ENCODE measurements at regions not wholly inside any gene's neighbourhood (a gene's known extent, or its start where the extent isn't known, plus 50 kb on each side); places are given as distances from the start of the nearest gene placed in this dataset.

- H3K4me3 ChIP-seq (ENCODE audit: low read depth, low read length) = no peak overlapping the region
- no peak for DNase-seq (ENCODE audit: low read depth)
- in situ Hi-C loops (cut with HindIII; ENCODE audit: low sequenced_read_pairs) = no loop called here
- TF ChIP-seq CTCF (IDR thresholded peaks at IDR 0.05; ENCODE audit: low read depth, low read length, missing control alignments) = no peak
Measured at GRCh38 chr4:160224049-160224448, 1121.2 kb downstream of the RAPGEF2 start.

GRCh38 chr4:160233141-160233540 is 1130.3 kb downstream of the RAPGEF2 start:
- in situ Hi-C loops (cut with HindIII; ENCODE audit: low sequenced_read_pairs) = loop anchor here (25.0 kb wide), 1 partner anchor 171 kb away; no protein-coding TSS in a partner anchor
- no peak overlapping the region for H3K4me3 ChIP-seq (ENCODE audit: low read depth, low read length)
- TF ChIP-seq CTCF (IDR thresholded peaks at IDR 0.05; ENCODE audit: low read depth, low read length, missing control alignments) = no peak
- no peak for DNase-seq (ENCODE audit: low read depth)

GRCh38 chr4:160235285-160235684 is 1132.4 kb downstream of the RAPGEF2 start:
- TF ChIP-seq CTCF (IDR thresholded peaks at IDR 0.05; ENCODE audit: low read depth, low read length, missing control alignments) = no peak
- in situ Hi-C loops (cut with HindIII; ENCODE audit: low sequenced_read_pairs) = loop anchor here (5.0 to 25.0 kb wide), 2 partner anchors 37 to 173 kb away; no protein-coding TSS in a partner anchor
- no peak for DNase-seq (ENCODE audit: low read depth)
- H3K4me3 ChIP-seq (ENCODE audit: low read depth, low read length) = no peak overlapping the region

GRCh38 chr4:160235771-160236170 is 1132.9 kb downstream of the RAPGEF2 start:
- H3K4me3 ChIP-seq (ENCODE audit: low read depth, low read length) = no peak overlapping the region
- in situ Hi-C loops (cut with HindIII; ENCODE audit: low sequenced_read_pairs) = loop anchor here (5.0 to 25.0 kb wide), 2 partner anchors 37 to 173 kb away; no protein-coding TSS in a partner anchor
- TF ChIP-seq CTCF (IDR thresholded peaks at IDR 0.05; ENCODE audit: low read depth, low read length, missing control alignments) = no peak
- DNase-seq (ENCODE audit: low read depth) = no peak

- DNase-seq (ENCODE audit: low read depth) = no peak
- in situ Hi-C loops (cut with HindIII; ENCODE audit: low sequenced_read_pairs) = loop anchor here (5.0 to 25.0 kb wide), 2 partner anchors 34 to 176 kb away; no protein-coding TSS in a partner anchor
- no peak for TF ChIP-seq CTCF (IDR thresholded peaks at IDR 0.05; ENCODE audit: low read depth, low read length, missing control alignments)
- no peak overlapping the region for H3K4me3 ChIP-seq (ENCODE audit: low read depth, low read length)
Measured at GRCh38 chr4:160238790-160239189, 1135.9 kb downstream of the RAPGEF2 start.

GRCh38 chr4:160247091-160247656 is 1144.3 kb downstream of the RAPGEF2 start:
- DNase-seq (ENCODE audit: low read depth) = no peak
- in situ Hi-C loops (cut with HindIII; ENCODE audit: low sequenced_read_pairs) = loop anchor here (25.0 kb wide), 1 partner anchor 185 kb away; no protein-coding TSS in a partner anchor
- TF ChIP-seq CTCF (IDR thresholded peaks at IDR 0.05; ENCODE audit: low read depth, low read length, missing control alignments) = no peak
- H3K4me3 ChIP-seq (ENCODE audit: low read depth, low read length) = no peak overlapping the region

Data from astrocyte of the cerebellum (primary cell).